ENCODE measurements at regions not wholly inside any gene's neighbourhood (a gene's known extent, or its start where the extent isn't known, plus 50 kb on each side); places are given as distances from the start of the nearest gene placed in this dataset.
"Not testable (repeated sequence)": the region's sequence is repeated elsewhere in the genome, so short reads cannot be mapped to it uniquely, and the experiment has no call there.

GRCh38 chr6:113662688-113663333, 194.3 kb upstream of the MARCKS start:
- DNase-seq, result no peak

- DNase-seq, result no peak
Observed at GRCh38 chr6:113664909-113665308, 192.2 kb upstream of the MARCKS start.

GRCh38 chr6:113668641-113669408, 188.3 kb upstream of the MARCKS start:
- no peak for DNase-seq

- no peak for DNase-seq
Observed at GRCh38 chr6:113669606-113670005, 187.5 kb upstream of the MARCKS start.

DNA sequence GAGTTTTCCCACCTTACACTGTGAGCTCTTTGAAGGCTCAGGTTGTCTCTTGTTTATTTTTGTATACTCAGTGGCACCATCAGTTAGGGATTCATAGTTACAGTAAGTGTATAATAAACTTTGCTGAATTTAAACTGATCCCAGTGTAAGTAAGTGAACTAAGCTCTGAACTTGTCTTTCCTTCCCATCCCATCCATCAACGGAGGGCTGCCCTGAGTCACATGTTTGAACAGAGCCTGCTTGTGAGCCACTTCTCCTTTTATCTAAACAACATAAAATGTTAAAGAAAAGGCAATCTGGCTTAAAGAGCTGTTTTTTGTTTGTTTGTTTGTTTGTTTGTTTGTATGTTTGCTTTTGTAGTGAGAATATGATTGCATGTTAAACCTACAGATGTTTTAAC, 185.7 kb upstream of the MARCKS start:
- no peak for DNase-seq

DNA sequence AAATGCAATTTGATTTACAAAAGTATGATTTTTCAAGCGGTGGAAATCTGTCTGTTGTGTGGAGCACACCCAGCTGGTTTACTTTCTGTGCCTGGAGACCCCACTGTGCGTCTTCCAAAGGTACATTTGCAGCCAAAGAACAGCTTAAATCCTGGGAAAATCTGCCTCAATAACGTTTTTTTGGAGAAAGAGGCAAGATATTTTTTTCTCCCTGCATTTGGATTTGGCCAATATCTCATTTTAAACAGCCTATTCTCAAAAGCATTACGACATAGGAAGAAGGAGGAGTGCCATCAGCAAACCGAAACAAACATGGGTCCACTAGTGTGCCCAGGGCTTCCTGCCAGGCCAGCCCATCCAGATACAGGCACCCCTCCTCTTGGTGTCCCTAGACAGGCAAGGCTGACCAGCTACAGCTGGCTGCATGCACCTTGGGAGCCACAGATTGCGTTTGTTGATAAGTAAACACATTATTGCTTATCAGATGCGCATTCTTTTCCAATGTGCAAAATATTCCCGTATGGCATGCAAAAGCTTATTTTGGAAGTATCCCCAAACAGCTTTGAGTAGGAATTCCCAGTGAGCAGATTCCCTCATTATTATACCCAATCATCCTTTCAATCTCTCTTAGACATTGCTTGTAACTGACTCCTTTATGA, 184.5 kb upstream of the MARCKS start:
- no peak for DNase-seq

DNA sequence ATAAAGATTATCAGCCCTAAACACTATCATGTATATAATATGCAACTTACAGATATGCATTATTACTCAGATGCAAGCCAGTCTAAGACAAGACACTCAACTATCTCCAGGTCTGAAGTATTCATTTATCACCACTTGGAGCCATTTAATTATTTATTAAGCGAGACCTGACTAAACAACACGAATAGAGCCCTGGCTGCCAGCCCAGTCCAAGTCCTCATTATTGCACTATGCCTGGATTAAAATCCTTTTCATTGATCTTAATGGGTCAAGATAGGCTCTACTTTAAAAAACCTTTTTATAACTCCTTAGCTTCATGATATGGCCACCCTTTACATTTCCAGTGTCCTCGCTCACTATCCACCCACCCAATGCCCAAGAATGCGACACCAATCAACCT, 183.1 kb upstream of the MARCKS start:
- DNase-seq, result no peak

DNA sequence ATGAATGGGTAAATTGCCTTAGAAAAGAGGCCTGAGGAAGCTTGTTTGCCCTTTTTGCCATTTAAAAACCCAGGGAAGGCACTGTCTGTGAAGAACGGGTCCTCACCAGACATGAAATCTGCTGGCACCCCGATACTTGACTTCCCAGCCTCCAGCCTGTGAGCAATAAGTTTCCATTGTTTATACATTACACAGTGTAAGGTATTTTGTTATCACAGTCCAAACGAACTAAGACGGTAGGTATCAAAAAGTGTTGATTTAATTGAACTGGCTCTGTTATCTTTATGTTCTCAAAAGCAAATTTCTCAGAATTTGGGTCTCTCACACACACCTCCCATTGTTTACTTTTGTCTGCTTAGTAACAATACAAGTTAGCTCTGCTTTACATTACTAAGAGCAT, 181.1 kb upstream of the MARCKS start:
- DNase-seq, result no peak

- no peak for DNase-seq
Observed at GRCh38 chr6:113676968-113677367, 180.2 kb upstream of the MARCKS start.

GRCh38 chr6:113679051-113679450, 178.1 kb upstream of the MARCKS start:
- DNase-seq, result no peak

DNA sequence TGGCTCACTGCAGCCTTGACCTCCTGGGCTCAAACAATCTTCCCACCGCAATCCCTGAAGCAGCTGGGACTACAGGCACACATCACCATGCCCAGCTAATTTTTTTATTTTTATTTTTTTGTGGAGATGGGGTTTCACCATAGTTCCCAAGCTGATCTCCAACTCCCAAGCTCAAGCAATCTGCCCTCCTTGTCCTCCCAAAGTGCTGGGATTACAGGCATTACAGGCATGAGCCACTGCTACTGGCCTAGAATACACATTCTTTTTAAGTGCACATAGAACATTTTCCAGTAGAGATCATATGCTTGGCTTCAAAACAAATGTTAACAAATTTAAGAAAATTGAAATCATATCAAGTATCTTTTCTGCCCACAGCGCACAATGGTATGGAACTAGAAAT, 176.8 kb upstream of the MARCKS start:
- no peak for DNase-seq

DNA sequence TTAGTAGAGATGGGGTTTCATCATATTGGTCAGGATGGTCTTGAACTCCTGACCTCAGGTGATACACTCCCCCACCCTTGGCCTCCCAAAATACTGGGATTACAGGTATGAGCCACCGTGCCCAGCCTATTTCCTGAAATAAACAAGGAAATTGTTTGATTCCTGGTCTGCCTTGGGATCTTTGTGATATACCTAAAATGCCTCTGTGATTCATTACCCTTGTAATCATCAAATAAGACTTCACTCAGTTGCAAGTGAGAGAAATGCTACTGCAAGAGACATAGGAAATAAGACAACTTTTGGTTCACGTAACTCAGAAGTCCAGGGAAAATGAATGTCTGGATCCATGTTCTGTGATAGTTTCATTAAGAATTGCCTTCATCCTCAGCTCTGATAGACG, 173.2 kb upstream of the MARCKS start:
- DNase-seq, result no peak

- no peak for DNase-seq
Observed at GRCh38 chr6:113684382-113684901, 172.7 kb upstream of the MARCKS start.

- no peak for DNase-seq
Observed at GRCh38 chr6:113686049-113686448, 171.1 kb upstream of the MARCKS start.

DNA sequence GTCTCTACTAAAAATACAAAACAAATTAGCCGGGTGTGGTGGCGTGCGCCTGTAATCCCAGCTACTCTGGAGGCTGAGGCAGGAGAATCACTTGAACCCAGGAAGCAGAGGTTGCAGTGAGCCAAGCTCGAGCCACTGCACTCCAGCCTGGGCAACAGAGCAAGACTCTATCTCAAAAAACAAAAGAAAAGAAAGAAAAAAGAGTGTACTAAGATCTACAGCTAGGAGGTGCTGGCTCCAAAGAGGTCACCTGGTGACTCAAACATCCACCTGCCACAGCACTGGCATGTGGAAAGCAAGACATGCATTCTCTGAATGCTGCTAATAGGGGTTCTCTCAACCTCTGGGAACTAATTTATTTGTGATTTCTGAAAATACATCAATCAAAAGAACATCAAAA, 167.5 kb upstream of the MARCKS start:
- not testable (repeated sequence) for DNase-seq

- DNase-seq, result no peak
Observed at GRCh38 chr6:113690281-113691259, 166.6 kb upstream of the MARCKS start.

- no peak for DNase-seq
Observed at GRCh38 chr6:113691260-113691656, 165.9 kb upstream of the MARCKS start.

DNA sequence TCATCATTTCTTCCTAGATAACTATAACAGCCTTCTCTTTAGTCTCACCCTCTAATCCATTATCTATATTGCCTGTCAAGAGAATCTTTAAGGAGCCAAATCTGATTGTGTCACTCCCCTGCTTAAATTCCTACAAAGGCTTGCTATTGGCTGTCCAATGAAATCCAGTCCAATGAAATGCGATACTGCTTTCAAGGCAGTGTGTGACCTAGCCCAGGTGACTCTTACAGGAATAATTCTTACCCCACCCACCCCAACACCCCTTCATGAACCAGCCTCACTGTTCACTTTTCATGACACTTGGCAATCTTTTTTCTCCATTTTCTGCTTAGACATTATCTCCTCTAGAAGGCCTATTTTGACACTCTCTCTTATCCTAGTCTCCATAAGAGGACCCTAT, 163.3 kb upstream of the MARCKS start:
- no peak for DNase-seq

GRCh38 chr6:113694278-113695077, 162.7 kb upstream of the MARCKS start:
- no peak for DNase-seq

- DNase-seq, result no peak
Observed at GRCh38 chr6:113695516-113695915, 161.6 kb upstream of the MARCKS start.

DNA sequence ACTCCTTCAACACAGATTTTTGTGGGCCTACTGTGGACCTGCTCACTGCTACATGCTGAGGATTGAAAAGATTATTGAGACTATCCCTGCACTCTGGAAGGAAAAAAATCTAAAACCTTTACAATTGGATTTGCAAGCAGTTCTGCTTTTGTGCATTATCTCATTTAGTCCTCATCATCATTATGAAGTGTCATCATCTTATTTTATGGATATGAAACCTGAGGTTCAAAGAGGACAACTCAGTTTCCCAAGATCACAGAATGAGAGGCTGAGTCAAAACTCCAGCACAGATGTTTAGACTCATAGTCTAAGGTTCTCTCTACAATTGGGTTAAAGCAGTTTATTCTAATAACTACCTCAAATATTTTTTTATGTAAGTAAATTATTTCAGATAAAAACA, 160.2 kb upstream of the MARCKS start:
- no peak for DNase-seq

All from CD4-positive, alpha-beta T cell treated with Interleukin-4 for 4 hours (primary cell).